Lower lobe of right lung (tissue), 2 donors: ENCODE measurements at regions not wholly inside any gene's neighbourhood (a gene's known extent, or its start where the extent isn't known, plus 50 kb on each side); places are given as distances from the start of the nearest gene placed in this dataset.

Experiments
- ATAC-seq, 2 donors: fragments of 200-7000 bp; cut with Tn5 transposase; one replicate each; pipeline ENCODE4 v1.9.1; 2020 to 2022; ENCODE audit warnings: mild to moderate bottlenecking in 2 of 2, moderate library complexity in 2 of 2
- DNase-seq: peaks from one replicate; pipeline ENCODE4 v3.0.0-alpha.2; 2020
- H3K27ac ChIP-seq: fragments of 200-600 bp; one replicate; pipeline ENCODE4 v1.8.0; 2022
- H3K27me3 ChIP-seq: fragments of 200-600 bp; one replicate; pipeline ENCODE4 v1.8.0; 2022; ENCODE audit warnings: low read depth
- H3K36me3 ChIP-seq: fragments of 200-600 bp; one replicate; pipeline ENCODE4 v1.8.0; 2022; ENCODE audit warnings: mild to moderate bottlenecking
- H3K4me1 ChIP-seq: fragments of 200-600 bp; one replicate; pipeline ENCODE4 v1.8.0; 2022
- H3K4me3 ChIP-seq: fragments of 200-600 bp; one replicate; pipeline ENCODE4 v1.8.0; 2022; ENCODE audit warnings: mild to moderate bottlenecking
- H3K9me3 ChIP-seq: fragments of 200-600 bp; one replicate; pipeline ENCODE4 v1.8.0; 2022
- intact Hi-C: fragments of 100-400 bp; cut with DNase I; formaldehyde crosslinking; loops from one replicate; pipeline ENCODE4 v1.11.0; 2022
- TF ChIP-seq, protein P1 (sequence below): fragments of 200-600 bp; IDR thresholded peaks from one replicate; pipeline ENCODE4 v1.8.0; 2022; ENCODE audit warnings: antibody characterized with exemption, mild to moderate bottlenecking
- donor health status: DM: no; HTN: yes; CAD: no; lungs with severe emphysema.

DNA sequence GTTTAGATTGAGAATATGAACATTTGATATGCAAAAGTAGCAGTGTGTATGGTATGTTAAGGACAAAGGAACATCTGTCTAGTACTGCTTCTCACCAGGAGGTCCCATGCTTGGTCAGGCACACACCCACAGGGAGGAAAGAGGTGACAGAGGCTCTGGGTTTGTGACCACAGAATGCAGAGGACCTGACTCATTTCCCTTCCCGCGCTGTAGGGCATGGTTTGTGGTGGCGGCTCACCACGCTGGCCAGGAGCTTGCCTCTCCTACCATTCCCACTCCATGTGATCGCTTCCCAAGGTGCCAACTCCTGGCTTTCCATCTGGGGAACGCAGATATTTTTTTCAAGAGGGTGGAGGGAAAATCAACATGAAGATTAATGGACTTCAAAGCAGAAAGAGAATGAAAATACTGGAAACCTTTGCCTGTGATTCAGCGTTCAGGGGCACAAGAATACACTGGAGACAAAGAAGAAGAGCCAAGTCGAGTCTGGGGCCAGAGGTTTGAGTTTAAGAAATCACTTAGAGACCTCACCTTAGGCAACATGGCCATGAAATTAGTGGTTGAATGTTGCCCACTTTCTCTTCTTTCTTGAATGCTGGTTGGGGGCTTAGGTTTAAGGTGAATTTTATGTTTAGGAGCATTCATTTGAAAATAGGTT is 477.8 kb downstream of the CCDC171 start:
- ATAC-seq (no peak), DNase-seq (no peak)
- Histone ChIP-seq H3K4me1 (no peaks in the 10 kb centered on the region), H3K4me3 (no peak overlapping the region), H3K27me3 (no peaks in the 10 kb centered on the region), H3K36me3 (no peaks in the 10 kb centered on the region), H3K9me3 (no peaks in the 10 kb centered on the region), H3K27ac (no peak overlapping the region)
- TF ChIP-seq, protein P1, sequence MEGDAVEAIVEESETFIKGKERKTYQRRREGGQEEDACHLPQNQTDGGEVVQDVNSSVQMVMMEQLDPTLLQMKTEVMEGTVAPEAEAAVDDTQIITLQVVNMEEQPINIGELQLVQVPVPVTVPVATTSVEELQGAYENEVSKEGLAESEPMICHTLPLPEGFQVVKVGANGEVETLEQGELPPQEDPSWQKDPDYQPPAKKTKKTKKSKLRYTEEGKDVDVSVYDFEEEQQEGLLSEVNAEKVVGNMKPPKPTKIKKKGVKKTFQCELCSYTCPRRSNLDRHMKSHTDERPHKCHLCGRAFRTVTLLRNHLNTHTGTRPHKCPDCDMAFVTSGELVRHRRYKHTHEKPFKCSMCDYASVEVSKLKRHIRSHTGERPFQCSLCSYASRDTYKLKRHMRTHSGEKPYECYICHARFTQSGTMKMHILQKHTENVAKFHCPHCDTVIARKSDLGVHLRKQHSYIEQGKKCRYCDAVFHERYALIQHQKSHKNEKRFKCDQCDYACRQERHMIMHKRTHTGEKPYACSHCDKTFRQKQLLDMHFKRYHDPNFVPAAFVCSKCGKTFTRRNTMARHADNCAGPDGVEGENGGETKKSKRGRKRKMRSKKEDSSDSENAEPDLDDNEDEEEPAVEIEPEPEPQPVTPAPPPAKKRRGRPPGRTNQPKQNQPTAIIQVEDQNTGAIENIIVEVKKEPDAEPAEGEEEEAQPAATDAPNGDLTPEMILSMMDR, result no peak
- intact Hi-C loops, result no loop called here

DNA sequence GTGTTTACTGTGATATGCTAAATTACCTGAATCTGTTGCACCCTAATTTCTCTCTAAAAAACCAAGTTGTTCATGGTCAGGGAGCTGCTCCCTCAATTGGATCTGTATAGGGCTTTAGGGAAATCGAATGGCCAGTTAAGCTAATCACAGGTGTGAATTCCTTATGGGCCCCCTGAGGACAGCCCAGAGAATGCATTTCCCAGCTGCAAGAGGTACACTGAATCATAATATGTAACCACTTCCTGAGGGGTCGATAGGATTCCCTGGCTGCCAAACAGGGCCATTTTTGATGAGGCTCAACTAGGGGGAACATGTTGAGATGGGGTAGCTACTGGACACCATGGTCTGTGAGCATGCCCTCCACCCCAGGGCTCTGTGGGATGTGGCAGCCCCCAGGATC is 478.6 kb downstream of the CCDC171 start:
- Histone ChIP-seq H3K27me3 (no peaks in the 10 kb centered on the region), H3K9me3 (no peaks in the 10 kb centered on the region), H3K4me1 (no peaks in the 10 kb centered on the region), H3K27ac (no peak overlapping the region), H3K4me3 (no peak overlapping the region), H3K36me3 (no peaks in the 10 kb centered on the region)
- ATAC-seq (no peak), DNase-seq (no peak)
- intact Hi-C loops, result no loop called here
- TF ChIP-seq, protein P1, result no peak

DNA sequence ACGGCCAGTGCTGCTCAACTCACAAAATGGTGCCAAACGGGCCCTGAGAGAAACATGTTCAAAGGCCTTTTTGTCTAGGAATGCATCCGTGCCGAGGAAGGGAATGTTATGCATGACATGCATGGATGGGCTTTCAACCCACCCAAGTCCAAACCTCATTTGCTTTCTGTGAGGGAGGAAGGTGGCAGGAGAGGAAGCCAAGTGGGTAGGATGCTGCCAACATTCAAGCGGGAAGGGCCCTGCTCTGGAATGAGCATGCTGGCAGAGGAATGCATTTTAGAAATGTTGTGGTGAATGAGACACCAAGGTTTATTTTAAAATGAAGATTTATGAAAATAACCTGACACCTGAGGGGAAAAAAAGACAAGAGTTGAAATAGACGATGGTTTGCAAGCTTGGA is 479.1 kb downstream of the CCDC171 start:
- H3K4me1 ChIP-seq, result no peaks in the 10 kb centered on the region
- no peaks in the 10 kb centered on the region for H3K36me3 ChIP-seq
- intact Hi-C loops, result no loop called here
- ATAC-seq, result no peak
- H3K27me3 ChIP-seq, result no peaks in the 10 kb centered on the region
- no peak overlapping the region for H3K4me3 ChIP-seq
- TF ChIP-seq, protein P1, result no peak
- DNase-seq, result no peak
- H3K27ac ChIP-seq, result no peak overlapping the region
- no peaks in the 10 kb centered on the region for H3K9me3 ChIP-seq

DNA sequence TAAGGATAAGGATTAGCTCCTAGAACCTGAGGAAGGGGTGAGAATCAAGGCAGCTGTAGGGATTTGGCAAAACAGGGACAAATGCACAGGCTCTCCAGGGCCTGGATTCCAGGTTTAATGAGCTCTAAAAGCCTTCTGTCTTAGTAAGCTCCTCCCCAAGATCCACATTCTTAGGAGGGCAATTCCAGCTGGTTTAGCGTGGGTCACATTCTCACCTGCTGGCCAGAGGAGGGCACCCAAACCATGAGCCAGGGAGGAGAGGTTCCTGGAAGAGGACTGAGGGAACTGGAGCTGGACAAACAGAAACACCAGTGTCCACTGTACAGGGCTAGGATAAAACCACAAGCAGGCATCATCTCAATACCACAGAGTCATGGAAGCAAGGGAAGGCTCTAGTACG is 480.0 kb downstream of the CCDC171 start:
- Histone ChIP-seq H3K27me3 (no peaks in the 10 kb centered on the region), H3K9me3 (no peaks in the 10 kb centered on the region), H3K4me3 (no peak overlapping the region), H3K36me3 (no peaks in the 10 kb centered on the region), H3K4me1 (no peaks in the 10 kb centered on the region), H3K27ac (no peak overlapping the region)
- TF ChIP-seq, protein P1, result no peak
- ATAC-seq, result no peak
- intact Hi-C loops, result no loop called here
- DNase-seq, result no peak

DNA sequence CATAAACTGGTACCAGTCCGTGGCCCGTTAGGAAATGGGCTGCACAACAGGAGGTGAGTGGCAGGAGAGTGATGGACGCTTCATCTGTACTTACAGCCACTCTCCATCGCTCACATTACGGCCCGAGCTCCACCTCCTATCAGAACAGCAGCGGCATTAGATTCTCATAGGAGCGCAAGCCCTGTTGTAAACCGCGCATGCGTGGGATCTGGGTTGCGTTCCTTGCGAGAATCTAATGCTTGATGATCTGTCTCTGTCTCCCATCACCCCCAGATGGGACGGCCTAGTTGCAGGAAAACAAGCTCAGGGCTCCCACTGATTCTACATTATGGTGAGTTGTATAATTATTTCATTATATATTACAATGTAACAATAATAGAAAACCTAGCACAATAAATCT is 480.4 kb downstream of the CCDC171 start:
- no peak for DNase-seq
- no peaks in the 10 kb centered on the region for H3K9me3 ChIP-seq
- no peaks in the 10 kb centered on the region for H3K27me3 ChIP-seq
- intact Hi-C loops, result no loop called here
- no peaks in the 10 kb centered on the region for H3K36me3 ChIP-seq
- TF ChIP-seq, protein P1, result no peak
- ATAC-seq, result no peak
- no peak overlapping the region for H3K4me3 ChIP-seq
- no peaks in the 10 kb centered on the region for H3K4me1 ChIP-seq
- H3K27ac ChIP-seq, result no peak overlapping the region
